HG03280 (cell line): ENCODE measurements at regions not wholly inside any gene's neighbourhood (a gene's known extent, or its start where the extent isn't known, plus 50 kb on each side); places are given as distances from the start of the nearest gene placed in this dataset.

ENCODE experiments used
- ATAC-seq: cut with Tn5 transposase; IDR thresholded peaks from one replicate; pipeline ENCODE4 v1.9.1; 2021; ENCODE audit warnings: mild to moderate bottlenecking, moderate library complexity; ENCODE audit not compliant: unreplicated experiment

GRCh38 chr11:90823446-90823845 is 600.6 kb upstream of the CHORDC1 start:
- ATAC-seq: no peak

GRCh38 chr11:90822996-90823395 is 600.1 kb upstream of the CHORDC1 start:
- ATAC-seq: no peak

- ATAC-seq: no peak
Measured at GRCh38 chr11:90818196-90818745, 595.4 kb upstream of the CHORDC1 start.

GRCh38 chr11:90809581-90809980 is 586.7 kb upstream of the CHORDC1 start:
- no peak for ATAC-seq

GRCh38 chr11:90805172-90805571 is 582.3 kb upstream of the CHORDC1 start:
- no peak for ATAC-seq

- no peak for ATAC-seq
Measured at GRCh38 chr11:90803831-90804230, 581.0 kb upstream of the CHORDC1 start.

- no peak for ATAC-seq
Measured at GRCh38 chr11:90803366-90803765, 580.5 kb upstream of the CHORDC1 start.

GRCh38 chr11:90798769-90799168 is 575.9 kb upstream of the CHORDC1 start:
- no peak for ATAC-seq

- ATAC-seq: no peak
Measured at GRCh38 chr11:90795746-90796145, 572.9 kb upstream of the CHORDC1 start.

GRCh38 chr11:90788961-90789360 is 566.1 kb upstream of the CHORDC1 start:
- ATAC-seq: no peak

- ATAC-seq: no peak
Measured at GRCh38 chr11:90784241-90784814, 561.5 kb upstream of the CHORDC1 start.

- ATAC-seq: no peak
Measured at GRCh38 chr11:90783111-90783510, 560.3 kb upstream of the CHORDC1 start.

- no peak for ATAC-seq
Measured at GRCh38 chr11:90779098-90779497, 556.2 kb upstream of the CHORDC1 start.

GRCh38 chr11:90775567-90776165 is 552.8 kb upstream of the CHORDC1 start:
- no peak for ATAC-seq

GRCh38 chr11:90774727-90775566 is 552.1 kb upstream of the CHORDC1 start:
- no peak for ATAC-seq

GRCh38 chr11:90770007-90770406 is 547.2 kb upstream of the CHORDC1 start:
- ATAC-seq: no peak

GRCh38 chr11:90766121-90766520 is 543.3 kb upstream of the CHORDC1 start:
- ATAC-seq: no peak

- ATAC-seq: no peak
Measured at GRCh38 chr11:90764691-90765090, 541.8 kb upstream of the CHORDC1 start.

GRCh38 chr11:90757849-90758494 is 535.1 kb upstream of the CHORDC1 start:
- ATAC-seq: no peak

- ATAC-seq: no peak
Measured at GRCh38 chr11:90756617-90757016, 533.8 kb upstream of the CHORDC1 start.

- no peak for ATAC-seq
Measured at GRCh38 chr11:90753546-90753945, 530.7 kb upstream of the CHORDC1 start.
